ENCODE measurements at regions not wholly inside any gene's neighbourhood (a gene's known extent, or its start where the extent isn't known, plus 50 kb on each side); places are given as distances from the start of the nearest gene placed in this dataset.
"Not testable (repeated sequence)": the region's sequence is repeated elsewhere in the genome, so short reads cannot be mapped to it uniquely, and the experiment has no call there.

DNA sequence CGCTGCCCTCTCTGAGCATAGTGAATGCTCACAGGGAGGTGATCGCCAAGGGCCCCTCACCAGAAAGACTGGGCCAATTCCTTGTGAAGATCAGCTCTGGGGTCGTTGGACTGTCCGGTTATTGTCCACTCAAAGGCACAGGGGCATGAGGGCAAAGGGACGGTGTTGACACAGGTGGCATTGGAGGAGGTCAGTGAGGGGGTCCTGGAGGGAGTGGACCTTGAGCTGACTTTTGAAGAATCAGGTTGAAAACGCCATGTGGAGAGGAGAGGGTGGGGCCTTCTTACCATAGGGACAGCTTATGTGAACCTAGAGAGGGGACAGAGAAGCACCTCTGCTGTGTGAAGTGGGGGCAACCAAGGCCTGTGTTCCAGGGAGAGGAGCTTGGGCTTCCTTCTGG is 131.5 kb downstream of the TFCP2L1 start:
- TF ChIP-seq EP300 (IDR thresholded peaks at IDR 0.05) (no peak), POLR2A (IDR thresholded peaks at IDR 0.05) (no peak)
- TF ChIP-seq, protein P1, sequence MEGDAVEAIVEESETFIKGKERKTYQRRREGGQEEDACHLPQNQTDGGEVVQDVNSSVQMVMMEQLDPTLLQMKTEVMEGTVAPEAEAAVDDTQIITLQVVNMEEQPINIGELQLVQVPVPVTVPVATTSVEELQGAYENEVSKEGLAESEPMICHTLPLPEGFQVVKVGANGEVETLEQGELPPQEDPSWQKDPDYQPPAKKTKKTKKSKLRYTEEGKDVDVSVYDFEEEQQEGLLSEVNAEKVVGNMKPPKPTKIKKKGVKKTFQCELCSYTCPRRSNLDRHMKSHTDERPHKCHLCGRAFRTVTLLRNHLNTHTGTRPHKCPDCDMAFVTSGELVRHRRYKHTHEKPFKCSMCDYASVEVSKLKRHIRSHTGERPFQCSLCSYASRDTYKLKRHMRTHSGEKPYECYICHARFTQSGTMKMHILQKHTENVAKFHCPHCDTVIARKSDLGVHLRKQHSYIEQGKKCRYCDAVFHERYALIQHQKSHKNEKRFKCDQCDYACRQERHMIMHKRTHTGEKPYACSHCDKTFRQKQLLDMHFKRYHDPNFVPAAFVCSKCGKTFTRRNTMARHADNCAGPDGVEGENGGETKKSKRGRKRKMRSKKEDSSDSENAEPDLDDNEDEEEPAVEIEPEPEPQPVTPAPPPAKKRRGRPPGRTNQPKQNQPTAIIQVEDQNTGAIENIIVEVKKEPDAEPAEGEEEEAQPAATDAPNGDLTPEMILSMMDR (IDR thresholded peaks at IDR 0.05), result no peak
- Histone ChIP-seq H3K27me3 (no peaks in the 10 kb centered on the region), H3K9me3 (no peaks in the 10 kb centered on the region), H3K4me1 (ENCODE audit: insufficient read depth) (no peaks in the 10 kb centered on the region), H3K36me3 (no peaks in the 10 kb centered on the region), H3K27ac (no peak overlapping the region), H3K4me3 (no peak overlapping the region)
- intact Hi-C loops (cut with DNase I), result no loop called here
- DNase-seq, result no peak
- WGBS, 3 donors, result 59 to 76% (median 64%) methylated on average over 6 of the region's 6 CpGs

DNA sequence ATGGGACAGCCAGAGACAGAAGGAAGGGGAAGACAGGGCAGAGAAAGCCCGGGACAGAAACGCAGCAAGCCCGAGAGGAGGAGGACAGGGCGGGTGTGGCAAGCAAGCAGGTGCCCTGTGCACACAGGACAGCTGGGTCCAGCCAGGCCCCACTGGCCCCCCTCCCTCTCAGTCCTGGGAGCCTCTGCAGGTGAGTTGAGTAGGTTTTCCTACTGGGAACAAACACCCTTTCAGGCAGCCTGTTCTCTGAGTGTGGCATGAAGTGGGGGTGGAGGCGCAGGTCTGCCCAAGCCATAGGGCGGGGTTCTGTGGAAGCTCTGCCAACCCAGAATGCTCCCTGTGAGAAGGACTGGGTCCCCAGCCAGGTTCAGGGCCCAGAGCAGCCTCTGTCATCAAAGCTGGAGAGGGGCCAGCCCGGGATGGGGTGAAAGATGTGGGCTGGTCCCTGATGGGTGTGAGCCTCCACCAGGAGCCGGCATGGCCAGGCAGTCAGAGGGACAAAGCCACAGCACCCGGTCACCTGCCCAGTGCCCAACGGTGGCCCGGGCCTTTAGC is 129.4 kb downstream of the TFCP2L1 start:
- intact Hi-C loops (cut with DNase I), result no loop called here

GRCh38 chr2:121157481-121157880 is 127.5 kb downstream of the TFCP2L1 start:
- H3K27ac ChIP-seq; H3K27me3 ChIP-seq; H3K9me3 ChIP-seq; DNase-seq; intact Hi-C loops (cut with DNase I); H3K4me1 ChIP-seq (ENCODE audit: insufficient read depth); H3K4me3 ChIP-seq; H3K36me3 ChIP-seq: not testable (repeated sequence)
- WGBS, 3 donors, result 86 to 91% (median 89%) methylated on average over 1 of the region's 1 CpG

More for the DNA sequence above, 129.4 kb downstream of the TFCP2L1 start:
- Histone ChIP-seq H3K4me3 (no peak overlapping the region), H3K4me1 (ENCODE audit: insufficient read depth) (no peaks in the 10 kb centered on the region), H3K27me3 (no peaks in the 10 kb centered on the region), H3K36me3 (no peaks in the 10 kb centered on the region), H3K9me3 (no peaks in the 10 kb centered on the region), H3K27ac (no peak overlapping the region)
- no peak for DNase-seq
- 80 to 84% (median 82%) methylated on average over 11 of the region's 11 CpGs for WGBS, 3 donors
- TF ChIP-seq, protein P1 (IDR thresholded peaks at IDR 0.05), result no peak
- TF ChIP-seq POLR2A (IDR thresholded peaks at IDR 0.05), result no peak
- TF ChIP-seq EP300 (IDR thresholded peaks at IDR 0.05), result no peak

- WGBS, 3 donors, result 78 to 85% (median 82%) methylated on average over 8 of the region's 8 CpGs
- no peaks in the 10 kb centered on the region for H3K9me3 ChIP-seq
- no peaks in the 10 kb centered on the region for H3K27me3 ChIP-seq
- no peak overlapping the region for H3K4me3 ChIP-seq
- intact Hi-C loops (cut with DNase I), result no loop called here
- no peaks in the 10 kb centered on the region for H3K36me3 ChIP-seq
- TF ChIP-seq EP300 (IDR thresholded peaks at IDR 0.05) (no peak), POLR2A (IDR thresholded peaks at IDR 0.05) (no peak)
- TF ChIP-seq, protein P1 (IDR thresholded peaks at IDR 0.05), result no peak
- H3K4me1 ChIP-seq (ENCODE audit: insufficient read depth), result no peaks in the 10 kb centered on the region
- no peak for DNase-seq
- H3K27ac ChIP-seq, result no peak overlapping the region
Measured at GRCh38 chr2:121159291-121160071, 125.5 kb downstream of the TFCP2L1 start.

DNA sequence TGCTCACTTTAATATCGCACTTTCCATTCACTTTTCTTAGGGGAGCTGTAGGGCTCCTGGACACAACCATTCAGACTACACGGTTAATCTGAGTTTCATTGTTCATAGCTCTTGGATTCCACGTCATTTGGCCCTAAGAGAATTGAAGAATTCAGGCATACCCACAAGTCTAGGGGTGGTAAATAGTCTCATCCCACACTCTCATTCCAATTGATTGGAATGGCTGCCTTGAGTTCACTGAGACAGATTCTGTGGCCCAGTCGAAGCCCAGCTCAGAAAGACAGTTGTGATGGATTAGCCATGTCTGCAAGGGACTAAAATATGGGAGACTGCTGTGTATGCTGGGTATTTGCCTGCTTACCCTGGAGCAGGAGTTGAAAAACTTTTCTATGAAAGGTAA is 124.6 kb downstream of the TFCP2L1 start:
- Histone ChIP-seq H3K36me3 (no peaks in the 10 kb centered on the region), H3K27me3 (no peaks in the 10 kb centered on the region), H3K4me1 (ENCODE audit: insufficient read depth) (no peaks in the 10 kb centered on the region), H3K4me3 (no peak overlapping the region), H3K27ac (no peak overlapping the region), H3K9me3 (no peaks in the 10 kb centered on the region)
- no peak for DNase-seq
- no peak for TF ChIP-seq EP300 (IDR thresholded peaks at IDR 0.05)
- TF ChIP-seq POLR2A (IDR thresholded peaks at IDR 0.05), result no peak
- TF ChIP-seq, protein P1 (IDR thresholded peaks at IDR 0.05), result no peak
- intact Hi-C loops (cut with DNase I), result no loop called here
- WGBS, 3 donors, result 63 to 71% (median 68%) methylated on average over 4 of the region's 4 CpGs

All from ovary (tissue), 7 donors.